ENCODE measurements at regions not wholly inside any gene's neighbourhood (a gene's known extent, or its start where the extent isn't known, plus 50 kb on each side); places are given as distances from the start of the nearest gene placed in this dataset.

- Histone ChIP-seq H3K9me1 (replicated peaks; ENCODE audit: control insufficient read depth, extremely low read depth, insufficient read depth, low read length) (no peaks in the 10 kb centered on the region), H3K4me2 (ENCODE audit: insufficient read depth, low read length) (no peak overlapping the region), H4K20me1 (replicated peaks; ENCODE audit: control insufficient read depth, extremely low read depth, insufficient read depth, low read length) (no peaks in the 10 kb centered on the region), H3K27me3 (ENCODE audit: control insufficient read depth in 2 of 2, insufficient read depth in 2 of 2, low read length in 2 of 2) (no peaks in the 10 kb centered on the region), H3K36me3 (ENCODE audit: control insufficient read depth in 2 of 2, extremely low read depth in 1 of 2, insufficient read depth in 2 of 2, low read length in 2 of 2) (no peaks in the 10 kb centered on the region), H3K9me3 (replicated peaks; ENCODE audit: control insufficient read depth, insufficient read depth, low read length) (no peaks in the 10 kb centered on the region), H3K4me1 (ENCODE audit: control insufficient read depth, extremely low read depth, insufficient read depth, low read length) (no peaks in the 10 kb centered on the region), H3K9ac (replicated peaks; ENCODE audit: extremely low read depth, insufficient read depth, low read length) (no peak overlapping the region), H3K79me2 (ENCODE audit: control insufficient read depth, insufficient read depth, low read length) (no peaks in the 10 kb centered on the region), H3K4me3 (replicated peaks in 1 of 3; ENCODE audit: insufficient read depth in 1 of 3, low read depth in 1 of 3, low read length in 3 of 3) (no peak overlapping the region), H3K27ac (ENCODE audit: insufficient read depth, low read depth, low read length) (no peak overlapping the region), H2AFZ (ENCODE audit: low read depth, low read length) (no peak overlapping the region)
- dilution Hi-C loops (cut with MboI; ENCODE audit: extremely low pct_ligation_motif_present, low sequenced_read_pairs) (no loop called here), intact Hi-C loops (cut with micrococcal nuclease) (no loop called here)
- no peak for TF ChIP-seq GATA2 (IDR thresholded peaks at IDR 0.05; ENCODE audit: insufficient read depth, insufficient read length, low read depth, low read length)
- TF ChIP-seq, protein P1, sequence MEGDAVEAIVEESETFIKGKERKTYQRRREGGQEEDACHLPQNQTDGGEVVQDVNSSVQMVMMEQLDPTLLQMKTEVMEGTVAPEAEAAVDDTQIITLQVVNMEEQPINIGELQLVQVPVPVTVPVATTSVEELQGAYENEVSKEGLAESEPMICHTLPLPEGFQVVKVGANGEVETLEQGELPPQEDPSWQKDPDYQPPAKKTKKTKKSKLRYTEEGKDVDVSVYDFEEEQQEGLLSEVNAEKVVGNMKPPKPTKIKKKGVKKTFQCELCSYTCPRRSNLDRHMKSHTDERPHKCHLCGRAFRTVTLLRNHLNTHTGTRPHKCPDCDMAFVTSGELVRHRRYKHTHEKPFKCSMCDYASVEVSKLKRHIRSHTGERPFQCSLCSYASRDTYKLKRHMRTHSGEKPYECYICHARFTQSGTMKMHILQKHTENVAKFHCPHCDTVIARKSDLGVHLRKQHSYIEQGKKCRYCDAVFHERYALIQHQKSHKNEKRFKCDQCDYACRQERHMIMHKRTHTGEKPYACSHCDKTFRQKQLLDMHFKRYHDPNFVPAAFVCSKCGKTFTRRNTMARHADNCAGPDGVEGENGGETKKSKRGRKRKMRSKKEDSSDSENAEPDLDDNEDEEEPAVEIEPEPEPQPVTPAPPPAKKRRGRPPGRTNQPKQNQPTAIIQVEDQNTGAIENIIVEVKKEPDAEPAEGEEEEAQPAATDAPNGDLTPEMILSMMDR (IDR thresholded peaks at IDR 0.05; ENCODE audit: extremely low read depth in 1 of 2, insufficient read depth in 1 of 2, low read depth in 1 of 2, low read length in 2 of 2): no peak
- TF ChIP-seq JUN (IDR thresholded peaks at IDR 0.05; ENCODE audit: borderline replicate concordance, insufficient read depth, insufficient read length, low read depth): no peak
- no peak for TF ChIP-seq FOS (IDR thresholded peaks at IDR 0.05; ENCODE audit: borderline replicate concordance, insufficient read depth, low read length)
- no peak for TF ChIP-seq EZH2 (IDR thresholded peaks at IDR 0.05; ENCODE audit: borderline replicate concordance, low read depth, low read length, severe bottlenecking)
- no peak for TF ChIP-seq MYC (IDR thresholded peaks at IDR 0.05; ENCODE audit: low read depth, low read length)
- no peak for TF ChIP-seq POLR2A (IDR thresholded peaks at IDR 0.05; ENCODE audit: low read depth, low read length)
- TF ChIP-seq POLR2AphosphoS5 (IDR thresholded peaks at IDR 0.05; ENCODE audit: insufficient read depth, low read depth, low read length): no peak
- no peak for TF ChIP-seq MAX (IDR thresholded peaks at IDR 0.05; ENCODE audit: insufficient read depth, insufficient read length)
- FAIRE-seq (no peak), DNase-seq (ENCODE audit: low read depth, low spot score) (no peak)
- no TSS peak for BruUV-seq (replicated peaks)
- ChIA-PET POLR2A (no interaction called here), CTCF (no interaction called here)
Measured at GRCh38 chr3:66620296-66620695, 119.5 kb upstream of the LRIG1 start.

All from endothelial cell of umbilical vein (primary cell).